MV-4-11 (cell line): ENCODE measurements at regions not wholly inside any gene's neighbourhood (a gene's known extent, or its start where the extent isn't known, plus 50 kb on each side); places are given as distances from the start of the nearest gene placed in this dataset.

Experiments used
- DNase-seq: peaks from one replicate; lab custom pipeline; 2025; lab: John Stamatoyannopoulos, UW

- DNase-seq: no peak
Observed at GRCh38 chr1:60431593-60431992, 358.0 kb upstream of the C1orf87 start.

DNA sequence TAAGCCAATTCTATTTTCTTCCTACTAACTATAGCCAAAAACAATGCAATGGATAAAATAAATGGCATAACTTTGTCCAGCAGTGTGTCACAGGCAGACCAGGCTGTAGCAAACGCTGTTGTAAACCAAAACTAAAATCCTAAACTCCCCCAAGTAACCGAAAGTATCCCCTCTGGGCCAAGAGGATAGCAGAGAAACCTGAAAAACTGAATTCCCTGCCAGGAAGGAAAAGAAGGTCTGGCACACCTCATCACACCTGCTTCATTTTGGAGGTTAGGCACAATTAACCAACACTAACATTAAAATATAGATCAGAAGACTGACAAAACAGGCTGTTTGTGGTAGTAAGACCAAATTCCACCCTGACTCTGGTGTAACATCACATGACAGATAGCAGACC lies 356.8 kb upstream of the C1orf87 start:
- no peak for DNase-seq

DNA sequence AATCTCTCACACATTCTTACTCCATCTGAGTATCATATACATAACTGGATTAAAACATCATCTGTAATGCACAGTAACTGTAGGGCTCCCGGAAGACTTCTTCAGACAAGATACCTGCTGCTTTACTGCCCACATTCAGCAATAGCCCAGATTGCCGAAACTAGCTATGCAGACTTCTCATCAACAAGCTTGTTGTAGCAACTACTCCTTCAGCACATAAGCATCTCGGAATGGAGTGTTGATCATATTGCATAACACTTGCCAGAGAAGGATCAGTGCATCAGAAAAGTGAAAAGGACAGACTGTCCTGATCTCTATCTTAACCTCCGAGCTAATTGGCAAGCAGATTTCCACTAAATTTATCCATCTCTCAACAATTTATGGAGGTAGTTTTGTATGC lies 354.6 kb upstream of the C1orf87 start:
- DNase-seq: no peak

GRCh38 chr1:60427701-60428100 lies 354.1 kb upstream of the C1orf87 start:
- no peak for DNase-seq

GRCh38 chr1:60427194-60427593 lies 353.6 kb upstream of the C1orf87 start:
- no peak for DNase-seq

- no peak for DNase-seq
Observed at GRCh38 chr1:60425528-60425927, 352.0 kb upstream of the C1orf87 start.

- no peak for DNase-seq
Observed at GRCh38 chr1:60423146-60423780, 349.7 kb upstream of the C1orf87 start.

- no peak for DNase-seq
Observed at GRCh38 chr1:60421965-60422364, 348.4 kb upstream of the C1orf87 start.

- no peak for DNase-seq
Observed at GRCh38 chr1:60419023-60419422, 345.5 kb upstream of the C1orf87 start.

GRCh38 chr1:60415696-60416095 lies 342.1 kb upstream of the C1orf87 start:
- peak; percentile 23 for DNase-seq

DNA sequence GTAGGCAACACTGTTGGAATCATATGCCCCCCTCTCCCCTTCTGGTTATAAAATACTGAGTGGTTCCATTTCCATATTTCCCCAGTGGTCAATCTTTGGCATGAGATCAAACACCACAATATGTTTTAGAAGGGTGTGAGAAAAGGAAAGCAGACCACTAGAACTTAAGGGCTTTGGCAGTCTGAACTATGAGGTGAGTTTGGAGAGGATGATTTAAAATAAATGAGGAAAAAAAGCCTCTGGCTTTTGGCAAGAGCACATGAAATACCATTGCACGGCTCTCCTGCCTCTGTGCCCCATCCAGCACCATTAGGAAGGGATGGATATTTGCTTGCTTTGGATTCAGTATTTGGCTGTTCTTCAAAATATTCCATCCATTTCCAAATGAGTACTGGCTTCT lies 339.5 kb upstream of the C1orf87 start:
- DNase-seq: no peak

DNA sequence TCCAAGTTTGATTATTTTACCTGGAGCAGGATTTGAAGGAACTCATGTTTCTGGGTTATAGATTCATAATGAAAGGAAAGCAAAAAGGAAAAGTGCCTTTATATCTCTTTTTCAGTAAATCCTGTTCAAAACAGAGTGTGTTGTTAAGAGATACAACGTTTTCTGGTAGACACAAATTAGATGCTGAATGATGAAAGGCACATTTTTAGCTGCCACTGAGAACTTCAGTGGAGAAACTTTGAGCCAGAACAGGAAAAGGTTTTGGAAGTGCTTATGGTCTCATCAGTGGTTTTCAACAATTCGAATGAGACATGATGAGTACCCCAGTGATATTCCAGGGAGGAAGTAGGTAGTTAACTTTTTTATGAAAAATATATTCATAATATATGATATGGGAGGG lies 338.0 kb upstream of the C1orf87 start:
- no peak for DNase-seq

- DNase-seq: no peak
Observed at GRCh38 chr1:60402816-60403215, 329.2 kb upstream of the C1orf87 start.

- no peak for DNase-seq
Observed at GRCh38 chr1:60402216-60402615, 328.6 kb upstream of the C1orf87 start.

GRCh38 chr1:60394436-60394835 lies 320.9 kb upstream of the C1orf87 start:
- DNase-seq: peak; percentile 91

DNA sequence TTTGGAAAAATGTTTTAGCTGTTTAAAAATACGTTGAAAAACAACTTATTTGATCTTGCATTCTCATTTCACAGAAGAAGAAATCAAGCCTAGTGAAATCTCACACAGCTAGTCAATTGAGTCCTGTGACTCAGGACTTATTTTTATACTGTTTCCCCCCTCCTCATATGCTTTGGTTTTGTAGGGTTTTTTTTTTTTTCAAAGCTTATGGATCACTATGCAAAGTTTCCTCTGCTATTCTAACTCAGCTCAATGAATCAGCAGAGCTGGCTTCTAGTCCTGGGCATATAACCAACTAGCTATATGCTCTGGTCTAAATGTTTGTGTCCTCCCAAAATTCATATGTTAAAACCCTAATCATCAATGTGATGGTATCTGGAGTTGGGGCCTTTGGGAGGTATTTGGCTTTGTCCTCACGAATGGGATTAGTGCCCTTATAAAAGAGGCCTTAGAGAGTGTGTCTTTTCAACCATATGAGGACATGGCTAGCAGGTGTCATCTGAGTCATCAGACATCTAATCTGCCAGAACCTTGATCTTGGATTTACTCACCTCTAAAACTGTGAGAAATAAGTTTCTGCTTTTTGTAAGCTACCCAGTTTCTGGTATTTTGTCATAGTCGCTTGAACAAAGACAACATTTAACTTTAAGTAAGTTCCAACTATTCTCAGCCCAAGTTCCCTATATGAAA lies 317.2 kb upstream of the C1orf87 start:
- peak; percentile 5 for DNase-seq

DNA sequence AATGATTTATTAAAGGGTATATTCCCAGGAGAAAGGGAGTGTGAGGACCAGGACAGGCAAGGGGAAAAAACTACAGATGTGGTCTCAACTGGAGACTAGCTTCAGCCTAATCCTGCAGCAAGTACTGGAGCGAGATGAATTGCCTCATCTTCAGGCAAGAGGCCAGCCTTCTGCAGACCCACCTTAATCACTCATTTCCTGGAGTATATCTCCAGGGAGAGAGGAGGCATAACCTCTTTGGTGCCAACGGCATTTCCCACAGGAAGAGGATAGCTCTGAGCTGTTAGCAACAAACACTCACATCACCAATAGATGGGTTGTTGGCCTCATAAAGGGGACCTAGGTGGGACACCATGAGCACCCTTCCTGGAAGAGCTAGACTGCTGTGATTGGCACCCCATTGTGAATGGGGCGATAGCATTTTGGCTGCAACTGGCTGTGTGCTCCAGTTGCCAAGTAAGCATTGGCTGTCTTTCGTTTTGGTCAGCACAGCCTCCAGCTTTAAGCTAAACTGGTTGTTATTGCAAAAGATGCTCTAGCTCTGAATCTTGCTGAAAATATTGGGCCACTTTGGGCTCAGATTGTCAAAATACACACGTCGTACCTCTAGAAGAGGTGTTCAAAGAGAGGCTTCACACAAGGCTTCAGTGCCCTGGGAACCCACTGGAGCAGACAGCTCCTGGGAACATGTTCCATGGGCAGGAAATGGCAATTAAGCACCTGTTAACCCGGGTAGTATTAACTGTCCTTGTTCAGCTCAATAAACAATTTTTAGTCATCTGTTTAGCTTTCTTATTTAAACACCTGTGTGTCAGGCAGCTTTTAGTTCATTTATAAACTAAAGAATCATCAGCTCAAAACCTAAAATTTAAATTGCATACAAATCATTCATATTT lies 314.8 kb upstream of the C1orf87 start:
- no peak for DNase-seq

GRCh38 chr1:60387175-60387574 lies 313.6 kb upstream of the C1orf87 start:
- DNase-seq: no peak

GRCh38 chr1:60386249-60386648 lies 312.7 kb upstream of the C1orf87 start:
- DNase-seq: no peak

GRCh38 chr1:60376196-60376595 lies 302.6 kb upstream of the C1orf87 start:
- no peak for DNase-seq

- no peak for DNase-seq
Observed at GRCh38 chr1:60374537-60374936, 301.0 kb upstream of the C1orf87 start.

DNA sequence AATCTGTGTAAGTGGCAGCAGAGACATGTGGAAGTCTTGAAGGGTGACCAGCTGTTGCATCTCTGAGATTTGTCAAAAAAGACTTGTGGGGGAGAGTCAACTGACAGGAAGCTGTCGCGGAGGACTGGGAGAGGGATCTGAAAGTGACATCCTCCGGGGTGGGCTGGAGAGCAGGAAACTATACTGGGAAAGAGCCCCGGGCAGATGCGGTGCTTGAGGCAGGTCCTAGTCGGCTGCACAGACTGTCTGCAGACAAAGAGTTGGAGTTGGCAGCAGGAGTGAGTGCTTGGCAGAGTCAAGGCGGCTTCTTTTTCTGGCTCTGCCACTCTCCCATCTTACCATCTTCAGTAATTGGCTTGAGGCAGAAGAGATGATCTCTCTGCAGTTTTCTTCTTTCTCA lies 294.0 kb upstream of the C1orf87 start:
- peak; percentile 49 for DNase-seq

- DNase-seq: no peak
Observed at GRCh38 chr1:60359431-60359830, 285.9 kb upstream of the C1orf87 start.
